Cerebellar cortex (tissue), 1 donor: ENCODE measurements at regions not wholly inside any gene's neighbourhood (a gene's known extent, or its start where the extent isn't known, plus 50 kb on each side); places are given as distances from the start of the nearest gene placed in this dataset.
"Not testable (repeated sequence)": the region's sequence is repeated elsewhere in the genome, so short reads cannot be mapped to it uniquely, and the experiment has no call there.

ENCODE experiments used
- DNase-seq: peaks from one replicate; pipeline ENCODE4 v3.0.0-alpha.2; 2015; ENCODE audit warnings: low spot score

GRCh38 chr16:75924397-75924796 is 198.1 kb upstream of the CPHXL start:
- no peak for DNase-seq

- DNase-seq, result no peak
Observed at GRCh38 chr16:75927810-75928209, 201.5 kb upstream of the CPHXL start.

- DNase-seq, result no peak
Observed at GRCh38 chr16:75928295-75928694, 202.0 kb upstream of the CPHXL start.

- DNase-seq, result no peak
Observed at GRCh38 chr16:75929046-75929445, 202.8 kb upstream of the CPHXL start.

GRCh38 chr16:75931043-75931442 is 204.8 kb upstream of the CPHXL start:
- DNase-seq, result no peak

GRCh38 chr16:75931970-75932369 is 205.7 kb upstream of the CPHXL start:
- no peak for DNase-seq

- no peak for DNase-seq
Observed at GRCh38 chr16:75938818-75939217, 212.5 kb upstream of the CPHXL start.

GRCh38 chr16:75942351-75942750 is 216.1 kb upstream of the CPHXL start:
- DNase-seq, result no peak

GRCh38 chr16:75942936-75943335 is 216.6 kb upstream of the CPHXL start:
- no peak for DNase-seq

- DNase-seq, result no peak
Observed at GRCh38 chr16:75943705-75944514, 217.6 kb upstream of the CPHXL start.

- no peak for DNase-seq
Observed at GRCh38 chr16:75945916-75946457, 219.7 kb upstream of the CPHXL start.

- no peak for DNase-seq
Observed at GRCh38 chr16:75947626-75948239, 221.4 kb upstream of the CPHXL start.

GRCh38 chr16:75948441-75948840 is 222.2 kb upstream of the CPHXL start:
- no peak for DNase-seq

GRCh38 chr16:75948886-75949285 is 222.6 kb upstream of the CPHXL start:
- DNase-seq, result no peak

- no peak for DNase-seq
Observed at GRCh38 chr16:75952124-75952523, 225.8 kb upstream of the CPHXL start.

GRCh38 chr16:75957870-75958269 is 231.6 kb upstream of the CPHXL start:
- DNase-seq, result no peak

- peak; percentile 51 for DNase-seq
Observed at GRCh38 chr16:75965504-75966374, 239.4 kb upstream of the CPHXL start.

- not testable (repeated sequence) for DNase-seq
Observed at GRCh38 chr16:75969120-75969519, 242.8 kb upstream of the CPHXL start.

- DNase-seq, result no peak
Observed at GRCh38 chr16:75971334-75971733, 245.0 kb upstream of the CPHXL start.

- DNase-seq, result no peak
Observed at GRCh38 chr16:75983296-75983695, 257.0 kb upstream of the CPHXL start.

- DNase-seq, result no peak
Observed at GRCh38 chr16:75983741-75984381, 257.6 kb upstream of the CPHXL start.

GRCh38 chr16:75987323-75987722 is 261.0 kb upstream of the CPHXL start:
- no peak for DNase-seq
